ENCODE measurements at regions not wholly inside any gene's neighbourhood (a gene's known extent, or its start where the extent isn't known, plus 50 kb on each side); places are given as distances from the start of the nearest gene placed in this dataset.

DNA sequence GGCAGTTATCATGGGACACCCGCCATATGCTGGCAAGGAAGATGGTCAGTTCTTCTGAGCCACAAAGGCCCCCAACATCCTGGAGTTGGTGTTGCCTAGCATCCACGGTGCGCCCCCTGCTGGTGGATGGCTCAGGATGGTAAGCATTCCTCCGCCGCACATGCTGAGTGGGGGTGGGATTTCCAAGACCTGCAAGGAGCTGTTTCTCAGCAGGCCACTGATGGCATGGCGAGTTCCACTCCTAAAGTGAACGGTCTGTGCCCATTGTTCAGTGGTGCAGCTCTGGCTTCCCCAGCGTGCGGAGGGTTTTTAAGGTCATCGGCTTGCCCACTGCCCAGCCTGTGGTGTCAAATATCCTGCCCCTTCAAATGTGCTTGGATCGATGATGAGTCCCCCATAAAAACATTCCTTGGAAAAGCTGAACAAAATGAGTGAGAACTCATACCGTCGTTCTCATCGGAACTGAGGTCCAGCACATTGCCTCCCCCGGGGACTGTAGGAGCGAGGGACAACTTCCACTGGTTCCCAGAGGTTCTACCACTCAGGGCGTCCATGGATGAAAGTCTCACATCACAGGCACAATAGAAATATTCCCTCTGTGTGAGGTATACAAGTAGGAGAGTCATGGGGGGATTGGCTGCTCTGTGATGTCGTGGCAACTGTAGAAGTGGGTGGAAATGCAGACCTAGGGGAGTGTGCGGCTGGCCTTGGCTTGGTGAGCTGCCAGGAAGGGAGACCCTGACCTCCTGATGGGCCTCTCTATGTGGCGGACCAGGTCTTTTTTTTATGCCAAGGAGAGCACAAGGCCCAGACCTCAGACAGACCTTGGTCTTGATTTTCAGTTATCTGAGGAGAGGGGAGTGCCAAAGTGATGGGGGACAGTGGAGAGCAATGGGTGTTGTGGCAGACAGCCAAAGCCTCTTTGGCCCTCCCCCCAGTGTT lies 102.0 kb downstream of the SNRPN start:
- TF ChIP-seq, protein P1, sequence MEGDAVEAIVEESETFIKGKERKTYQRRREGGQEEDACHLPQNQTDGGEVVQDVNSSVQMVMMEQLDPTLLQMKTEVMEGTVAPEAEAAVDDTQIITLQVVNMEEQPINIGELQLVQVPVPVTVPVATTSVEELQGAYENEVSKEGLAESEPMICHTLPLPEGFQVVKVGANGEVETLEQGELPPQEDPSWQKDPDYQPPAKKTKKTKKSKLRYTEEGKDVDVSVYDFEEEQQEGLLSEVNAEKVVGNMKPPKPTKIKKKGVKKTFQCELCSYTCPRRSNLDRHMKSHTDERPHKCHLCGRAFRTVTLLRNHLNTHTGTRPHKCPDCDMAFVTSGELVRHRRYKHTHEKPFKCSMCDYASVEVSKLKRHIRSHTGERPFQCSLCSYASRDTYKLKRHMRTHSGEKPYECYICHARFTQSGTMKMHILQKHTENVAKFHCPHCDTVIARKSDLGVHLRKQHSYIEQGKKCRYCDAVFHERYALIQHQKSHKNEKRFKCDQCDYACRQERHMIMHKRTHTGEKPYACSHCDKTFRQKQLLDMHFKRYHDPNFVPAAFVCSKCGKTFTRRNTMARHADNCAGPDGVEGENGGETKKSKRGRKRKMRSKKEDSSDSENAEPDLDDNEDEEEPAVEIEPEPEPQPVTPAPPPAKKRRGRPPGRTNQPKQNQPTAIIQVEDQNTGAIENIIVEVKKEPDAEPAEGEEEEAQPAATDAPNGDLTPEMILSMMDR (IDR thresholded peaks at IDR 0.05; ENCODE audit: insufficient read depth, low read depth, low read length) = no peak
- TF ChIP-seq EZH2 (IDR thresholded peaks at IDR 0.05; ENCODE audit: insufficient read depth, low read length) = no peak

Measured in astrocyte (in vitro differentiated cells and primary cell).